ENCODE measurements at regions not wholly inside any gene's neighbourhood (a gene's known extent, or its start where the extent isn't known, plus 50 kb on each side); places are given as distances from the start of the nearest gene placed in this dataset.

GRCh38 chr4:81667539-81667938, 195.8 kb upstream of the RASGEF1B start:
- no peak for DNase-seq (ENCODE audit: low spot score)

DNA sequence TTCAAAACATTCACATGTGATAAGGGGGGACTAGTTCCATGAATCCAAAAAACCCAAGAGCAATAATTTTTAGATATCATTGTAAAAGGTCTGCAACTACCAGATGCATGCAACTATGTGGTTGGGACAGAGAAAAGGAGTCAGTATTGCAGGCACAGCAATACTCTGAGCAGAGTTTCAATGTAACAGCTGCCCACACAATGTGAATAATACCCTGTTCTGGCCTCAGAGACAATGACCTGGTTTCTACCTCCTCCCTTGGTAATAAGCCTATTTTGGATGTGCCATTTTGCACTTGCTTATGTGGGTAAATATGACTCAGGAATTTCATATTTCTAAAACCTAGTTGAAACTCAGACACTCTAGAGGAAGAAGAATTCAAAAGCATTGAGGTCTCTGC, 194.8 kb upstream of the RASGEF1B start:
- DNase-seq (ENCODE audit: low spot score) = no peak

DNA sequence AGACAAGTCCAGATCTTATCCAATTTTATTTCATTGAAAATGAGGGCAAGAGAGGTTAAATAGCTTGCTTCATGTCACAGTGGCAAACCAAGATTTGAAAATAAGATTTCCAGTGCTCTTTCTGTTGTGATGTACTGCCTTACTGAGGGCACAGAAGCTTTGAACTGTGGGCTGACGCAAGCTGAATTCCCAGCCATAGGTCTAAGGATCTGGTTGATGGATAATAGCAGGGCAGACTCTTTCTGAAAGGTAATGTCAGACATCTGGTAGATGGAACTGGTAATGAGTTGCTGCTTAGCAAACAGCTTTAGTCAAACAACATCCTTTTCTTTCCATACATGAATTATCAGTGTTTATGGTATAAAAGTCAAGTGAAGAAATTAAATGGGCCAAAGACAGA, 193.9 kb upstream of the RASGEF1B start:
- no peak for DNase-seq (ENCODE audit: low spot score)

DNA sequence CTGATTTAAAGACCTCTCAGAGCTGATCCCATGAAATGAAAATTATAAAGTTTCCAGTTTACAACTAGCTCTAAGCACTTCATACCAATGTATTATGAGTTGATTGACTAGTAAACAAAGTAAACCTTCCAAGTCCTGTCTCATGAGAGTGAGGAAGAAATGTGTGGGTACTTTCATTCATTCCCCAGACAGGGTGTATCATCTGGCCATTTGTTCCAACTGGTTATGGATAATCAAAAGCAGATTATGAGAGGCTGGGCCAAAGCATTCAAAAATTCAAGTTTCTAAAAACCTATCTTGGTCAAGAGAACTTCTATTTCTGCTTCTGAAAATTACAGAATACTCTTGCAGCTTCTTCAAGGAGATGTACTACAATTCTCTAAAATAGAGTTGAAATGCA, 193.3 kb upstream of the RASGEF1B start:
- DNase-seq (ENCODE audit: low spot score) = no peak

DNA sequence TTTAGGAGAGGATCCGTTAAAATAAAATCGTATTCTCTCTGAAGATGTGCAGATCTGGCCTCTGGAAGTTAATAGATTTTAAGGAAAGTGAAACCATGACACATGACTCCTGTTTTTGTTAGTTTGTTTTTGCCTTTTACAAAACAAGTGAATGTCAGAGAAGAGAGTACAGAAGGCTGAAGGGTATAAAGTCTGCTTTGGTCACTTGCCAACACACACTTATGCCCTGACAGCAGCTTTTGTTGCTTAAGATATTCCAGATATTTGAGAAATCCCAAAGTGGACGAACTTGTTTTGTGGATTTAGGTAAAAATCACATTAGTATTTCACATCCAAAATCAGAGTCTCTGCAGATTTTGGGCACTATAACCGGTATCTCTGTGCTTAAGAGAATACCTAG, 192.4 kb upstream of the RASGEF1B start:
- DNase-seq (ENCODE audit: low spot score) = no peak

DNA sequence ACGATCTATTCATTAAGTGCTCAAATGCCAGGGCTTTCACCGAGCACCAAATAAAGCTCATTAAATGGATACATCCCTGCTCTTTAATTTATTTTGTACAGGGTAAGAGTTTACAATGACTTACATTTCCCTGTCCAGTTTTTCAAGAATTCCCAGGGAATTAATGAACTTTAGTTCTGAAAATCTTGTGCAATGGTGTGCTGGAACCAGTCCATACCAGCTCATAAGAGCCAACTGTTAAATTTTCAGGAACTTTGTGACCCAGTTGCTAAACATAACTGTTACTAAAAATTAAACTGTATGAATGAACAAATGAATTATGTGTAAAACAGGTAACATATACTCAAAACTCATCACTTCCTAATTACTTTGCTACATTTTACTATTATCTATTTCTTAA, 191.7 kb upstream of the RASGEF1B start:
- no peak for DNase-seq (ENCODE audit: low spot score)

DNA sequence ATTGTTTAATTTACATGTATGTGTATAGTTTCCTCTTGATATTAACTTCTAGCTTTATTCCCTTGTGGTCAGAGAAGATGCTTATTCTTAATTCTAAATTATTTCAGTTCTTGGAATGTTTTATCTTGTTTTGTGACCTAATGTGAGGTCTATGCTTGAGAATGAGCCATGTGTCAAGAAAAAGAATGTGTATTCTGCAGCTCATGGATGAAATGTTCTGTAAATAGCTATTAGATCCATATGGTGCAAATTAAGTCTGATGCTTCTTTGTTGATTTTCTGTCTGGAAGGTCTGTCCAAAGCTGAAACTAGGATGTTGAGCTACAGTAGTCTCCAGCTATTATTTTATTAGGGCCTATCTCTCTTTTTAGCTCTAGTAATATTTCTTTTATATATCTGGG, 187.3 kb upstream of the RASGEF1B start:
- DNase-seq (ENCODE audit: low spot score) = no peak

DNA sequence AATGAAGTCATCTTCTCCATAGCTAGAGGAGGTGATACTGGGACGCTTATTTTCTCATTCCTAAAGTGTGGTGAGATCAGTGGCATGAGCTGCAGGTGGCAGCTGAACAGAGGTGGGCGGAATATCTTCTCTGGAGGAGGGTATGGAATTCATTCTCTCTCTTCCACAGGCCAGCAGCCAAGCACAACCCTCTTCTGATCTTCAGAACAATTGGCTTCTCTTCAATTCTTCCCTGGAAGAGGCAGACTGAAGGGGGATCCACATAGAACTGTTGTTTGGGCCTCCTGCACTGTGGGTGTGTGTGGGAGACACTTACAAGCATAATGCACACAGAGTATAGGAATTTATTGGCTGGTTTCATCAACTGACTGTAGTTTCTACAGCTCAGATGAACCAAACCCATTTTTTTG, 180.4 kb upstream of the RASGEF1B start:
- DNase-seq (ENCODE audit: low spot score) = no peak

DNA sequence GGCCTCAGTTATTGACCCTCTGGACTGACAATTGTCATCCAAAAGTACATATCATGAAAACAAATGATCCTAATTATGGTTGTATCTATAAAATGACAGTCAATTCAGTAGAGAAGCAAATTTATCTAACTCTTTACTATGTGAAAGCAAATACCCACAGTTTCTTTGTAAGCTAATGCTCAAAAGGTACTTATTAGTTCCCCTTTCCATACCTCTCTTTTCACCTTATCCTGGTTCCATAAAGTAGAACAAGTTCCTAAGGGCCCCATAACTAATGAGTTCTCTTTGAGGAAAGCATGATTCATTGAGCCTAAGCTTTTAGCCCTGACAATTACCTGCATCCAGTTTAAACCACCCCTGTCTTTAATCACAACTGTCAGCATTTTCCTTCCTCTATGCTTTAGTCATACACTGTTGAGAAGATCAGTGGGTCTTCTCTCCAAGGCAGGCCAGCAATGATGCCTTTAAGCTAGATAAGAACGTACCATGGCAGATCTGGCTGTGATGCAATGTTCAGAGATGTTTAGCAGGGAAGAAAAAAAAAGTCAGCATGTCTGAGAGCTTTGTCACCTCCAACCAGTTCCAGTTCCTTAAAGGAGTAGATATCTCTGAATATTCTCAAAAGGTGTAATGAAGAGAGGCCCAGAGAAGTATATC, 179.7 kb upstream of the RASGEF1B start:
- DNase-seq (ENCODE audit: low spot score) = no peak

DNA sequence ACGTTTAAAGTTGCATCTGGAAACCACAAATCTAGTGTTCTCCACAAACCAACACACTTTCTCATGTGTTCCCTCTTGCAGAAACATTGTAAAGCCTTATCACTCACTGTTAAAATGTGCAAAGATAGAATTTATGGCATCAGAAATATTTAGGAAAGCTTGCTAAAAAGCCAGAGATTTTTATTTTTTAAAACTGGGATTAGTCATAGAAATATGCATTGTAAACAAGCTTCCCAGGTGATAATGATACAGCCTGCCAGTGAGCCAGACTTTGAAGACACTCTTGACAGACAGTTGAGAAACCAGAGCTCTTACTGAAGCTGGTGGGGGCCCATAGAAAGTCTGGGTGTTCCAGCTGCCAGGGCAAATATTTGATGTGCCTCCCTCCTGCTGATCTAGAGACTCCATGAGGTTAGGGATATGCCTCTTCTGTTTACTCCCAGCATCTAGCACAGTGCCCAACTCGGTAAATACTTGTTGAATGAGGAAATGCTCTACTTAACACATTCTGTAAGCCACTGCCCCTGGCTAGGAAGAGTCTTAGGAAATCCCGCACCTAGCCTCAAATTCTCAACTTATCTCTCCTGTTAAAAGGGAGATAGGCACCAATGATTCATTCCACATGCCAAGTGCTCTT, 179.0 kb upstream of the RASGEF1B start:
- no peak for DNase-seq (ENCODE audit: low spot score)

DNA sequence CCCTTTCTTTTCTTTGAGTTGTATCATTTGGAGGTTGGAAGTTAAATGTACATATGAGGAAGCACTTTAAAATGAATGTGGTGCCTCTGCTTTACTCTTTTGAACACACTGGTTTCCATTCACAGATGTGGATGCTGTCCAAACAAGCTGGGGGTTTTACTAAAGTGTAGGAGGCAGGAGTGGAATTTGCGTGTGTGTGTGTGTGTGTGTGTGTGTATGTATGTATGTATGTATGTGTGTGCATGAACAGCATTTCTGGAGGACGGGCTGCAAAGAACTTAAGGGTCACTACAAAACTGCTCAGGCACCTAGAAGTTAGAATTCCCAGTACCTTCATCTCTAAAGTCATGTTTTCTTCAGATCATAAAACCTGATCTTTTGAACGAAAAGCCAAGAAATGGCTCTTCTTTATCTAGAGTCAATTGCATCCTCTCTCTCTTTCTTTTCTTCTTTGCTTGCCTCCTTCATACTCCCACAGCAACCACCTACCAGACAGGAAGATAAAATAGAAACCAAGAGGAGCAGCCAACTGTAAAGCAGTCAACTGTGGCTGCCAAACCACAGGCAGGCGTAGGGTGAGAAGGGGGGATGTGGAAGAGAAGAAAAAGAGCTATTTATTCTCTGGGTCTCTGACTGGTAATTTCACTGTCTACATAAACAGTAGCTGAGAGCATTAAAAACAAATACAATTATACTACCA, 177.0 kb upstream of the RASGEF1B start:
- peak; percentile 38 for DNase-seq (ENCODE audit: low spot score)

GRCh38 chr4:81647388-81647787, 175.7 kb upstream of the RASGEF1B start:
- no peak for DNase-seq (ENCODE audit: low spot score)

GRCh38 chr4:81642543-81642942, 170.8 kb upstream of the RASGEF1B start:
- no peak for DNase-seq (ENCODE audit: low spot score)

GRCh38 chr4:81639248-81639647, 167.5 kb upstream of the RASGEF1B start:
- no peak for DNase-seq (ENCODE audit: low spot score)

DNA sequence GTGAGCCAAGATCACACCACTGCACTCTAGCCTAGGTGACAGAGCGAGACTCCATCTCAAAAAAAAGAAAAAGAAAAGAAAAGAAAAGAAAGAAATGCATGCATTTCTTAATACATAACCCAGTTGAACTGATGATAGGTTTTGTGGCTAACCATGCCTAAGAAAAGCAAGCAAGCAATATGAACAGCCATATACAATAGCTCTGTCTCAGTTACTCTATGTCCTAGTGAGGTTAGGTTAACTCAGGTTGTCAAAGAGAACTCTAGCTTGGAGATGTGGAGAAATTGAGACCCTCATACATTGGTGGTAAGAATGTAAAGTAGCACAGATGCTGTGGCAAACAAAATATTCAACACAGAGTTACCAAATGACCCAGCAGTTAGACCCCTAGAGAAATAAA, 167.0 kb upstream of the RASGEF1B start:
- no peak for DNase-seq (ENCODE audit: low spot score)

- no peak for DNase-seq (ENCODE audit: low spot score)
Observed at GRCh38 chr4:81635739-81636138, 164.0 kb upstream of the RASGEF1B start.

DNA sequence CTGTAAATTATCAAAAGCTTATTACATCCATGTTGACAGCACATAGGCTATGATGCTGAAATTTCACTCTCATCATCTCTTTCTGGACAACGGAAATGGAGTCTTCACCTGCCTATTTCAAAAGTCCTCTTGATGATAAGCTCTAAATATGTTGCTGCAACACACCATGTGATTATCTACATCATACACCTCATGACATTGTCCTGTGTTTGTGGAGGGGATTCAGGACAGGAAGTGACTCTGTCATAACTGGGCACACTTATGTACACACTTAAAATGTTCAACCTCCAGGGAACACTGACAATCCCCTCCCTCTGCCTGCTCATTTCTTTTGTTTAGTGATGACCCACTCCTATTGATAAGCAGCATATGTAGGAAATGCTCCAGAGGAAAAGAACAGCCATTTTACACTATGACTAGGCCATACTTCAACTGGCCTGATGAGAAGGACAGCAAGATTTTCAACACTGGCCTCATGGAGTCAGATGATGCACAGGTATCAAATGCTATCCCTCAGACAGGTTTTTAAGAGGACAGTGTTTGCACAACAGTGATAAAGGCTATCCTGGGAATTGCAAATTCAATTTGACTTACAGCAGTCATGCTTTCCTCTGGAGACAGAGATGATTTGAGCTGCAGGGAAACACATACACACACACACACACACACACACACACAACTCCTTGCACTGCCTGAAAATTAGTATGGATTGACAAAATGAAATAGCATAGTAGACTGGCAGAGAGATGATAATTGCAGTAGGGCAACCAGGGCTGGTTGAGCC, 163.3 kb upstream of the RASGEF1B start:
- no peak for DNase-seq (ENCODE audit: low spot score)

- DNase-seq (ENCODE audit: low spot score) = no peak
Observed at GRCh38 chr4:81634165-81634564, 162.5 kb upstream of the RASGEF1B start.

DNA sequence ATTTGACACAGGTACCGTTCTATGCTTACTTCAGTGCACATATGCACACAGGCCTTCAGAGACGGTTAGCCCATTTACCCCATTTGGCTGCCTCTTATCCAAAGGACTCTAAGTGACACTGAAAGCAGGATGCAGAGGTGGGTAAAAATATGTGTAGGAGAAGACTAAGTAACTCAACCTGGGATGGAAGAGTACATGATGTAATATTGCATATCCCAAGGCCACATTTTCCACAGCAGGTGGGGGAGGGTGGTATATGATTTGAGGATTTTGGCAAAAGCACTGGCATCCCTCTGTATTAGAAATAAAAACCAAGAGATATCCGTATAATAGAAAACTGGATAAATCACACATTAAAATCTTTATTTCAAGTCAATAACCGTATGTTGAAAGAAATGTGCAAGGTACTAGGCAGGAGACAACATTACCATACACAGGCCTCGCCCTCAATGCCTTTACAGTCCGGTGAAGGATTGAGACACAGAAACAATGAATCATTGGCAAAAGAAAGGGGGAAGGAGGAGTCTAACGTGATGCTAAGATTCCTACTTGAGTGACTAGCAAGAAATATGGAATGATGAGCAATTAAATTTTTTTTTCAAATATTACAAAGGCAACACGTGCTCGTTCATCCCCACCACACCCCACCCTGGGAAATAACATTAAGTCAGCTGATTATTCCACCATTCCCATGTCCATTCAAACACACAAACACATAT, 161.0 kb upstream of the RASGEF1B start:
- DNase-seq (ENCODE audit: low spot score) = no peak

- DNase-seq (ENCODE audit: low spot score) = no peak
Observed at GRCh38 chr4:81631958-81632441, 160.3 kb upstream of the RASGEF1B start.

GRCh38 chr4:81629366-81629765, 157.7 kb upstream of the RASGEF1B start:
- no peak for DNase-seq (ENCODE audit: low spot score)

DNA sequence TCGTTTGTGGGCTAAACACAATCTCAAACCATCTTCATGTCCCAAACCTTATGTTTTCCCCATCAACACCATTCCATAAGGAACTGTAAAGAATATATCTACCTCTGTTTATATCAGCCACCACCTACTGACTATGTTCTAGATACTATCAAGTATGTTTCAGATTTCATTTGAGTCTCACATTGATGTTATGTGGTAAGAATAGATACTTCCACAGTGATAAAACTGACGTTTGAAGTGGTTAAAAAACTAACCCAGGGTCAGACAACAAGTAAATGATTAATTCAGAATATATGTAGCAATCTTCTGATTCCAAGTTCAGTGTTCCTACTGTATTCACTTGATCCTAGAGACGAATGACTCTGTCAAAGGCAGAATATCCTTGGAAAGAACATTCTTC, 156.8 kb upstream of the RASGEF1B start:
- no peak for DNase-seq (ENCODE audit: low spot score)

Measured in CD4-positive, alpha-beta T cell treated with Interleukin-2 at 100 ng/mL for 4 hours (primary cell).